Endothelial cell of umbilical vein (primary cell): ENCODE measurements at regions not wholly inside any gene's neighbourhood (a gene's known extent, or its start where the extent isn't known, plus 50 kb on each side); places are given as distances from the start of the nearest gene placed in this dataset.

ENCODE experiments used
- BruUV-seq: library from RNA; stranded (reverse); fragments of 400-500 nt; replicated peaks from 2 replicates; lab custom pipeline; 2021; lab: Mats Ljungman, UMichigan
- CTCF ChIA-PET: fragments of 300-600, 350-600 bp; sonication (Branson Sonifier 250); formaldehyde crosslinking; loops from one replicate; lab custom pipeline; 2021; ENCODE audit warnings: antibody characterized with exemption, inconsistent platforms; lab: Charles Lee
- POLR2A ChIA-PET: fragments of 300-600, 350-600 bp; sonication (Branson Sonifier 250); formaldehyde crosslinking; loops from one replicate; lab custom pipeline; 2021; ENCODE audit warnings: antibody characterized with exemption, inconsistent platforms; lab: Charles Lee
- DNase-seq: peaks from one replicate; pipeline ENCODE4 v3.0.0-alpha.2; 2011; ENCODE audit warnings: low read depth, low spot score
- FAIRE-seq: peaks from 2 replicates; lab custom pipeline; 2011; peaks lifted over from hg19 to GRCh38; lab: Jason Lieb, UNC
- H2AFZ ChIP-seq: 2 replicates; pipeline ENCODE4 v1.6.0; 2012; ENCODE audit warnings: low read depth, low read length, control low read depth, inconsistent platforms
- H3K27ac ChIP-seq: 2 replicates; pipeline ENCODE4 v1.5.1; 2011; ENCODE audit warnings: low read depth, mild to moderate bottlenecking, control low read depth, low read length, moderate library complexity; ENCODE audit not compliant: insufficient read depth
- H3K27me3 ChIP-seq, 2 experiments: 2 replicates each; pipeline versions ENCODE4 v1.6.0 to v1.6.1; 2011; ENCODE audit warnings: low read length in 2 of 2, mixed read lengths in 1 of 2; ENCODE audit not compliant: control insufficient read depth in 2 of 2, insufficient read depth in 2 of 2
- H3K36me3 ChIP-seq, 2 experiments: 2 replicates in 1 of 2; 3 replicates in 1 of 2; pipeline ENCODE4 v1.5.1; 2011; ENCODE audit warnings: low read length in 2 of 2, mild to moderate bottlenecking in 1 of 2, moderate library complexity in 1 of 2; ENCODE audit not compliant: control insufficient read depth in 2 of 2, insufficient read depth in 2 of 2; ENCODE audit errors: extremely low read depth in 1 of 2
- H3K4me1 ChIP-seq: 3 replicates; pipeline ENCODE4 v1.5.1; 2011; ENCODE audit warnings: mild to moderate bottlenecking, low read length; ENCODE audit not compliant: control insufficient read depth, insufficient read depth; ENCODE audit errors: extremely low read depth
- H3K4me2 ChIP-seq: 2 replicates; pipeline ENCODE4 v1.6.1; 2011; ENCODE audit warnings: low read length, control low read depth, mixed read lengths; ENCODE audit not compliant: insufficient read depth
- H3K4me3 ChIP-seq, 3 experiments: fragments of 200-600 bp in 1 of 3; sonication (generic), shearing (Covaris generic) in 1 of 3; replicated peaks in 1 of 3; 2 replicates each; pipeline ENCODE4 v1.5.1; 2011 to 2016; ENCODE audit warnings: control low read depth in 3 of 3, low read length in 3 of 3, mild to moderate bottlenecking in 2 of 3, inconsistent platforms in 1 of 3, low read depth in 1 of 3, moderate library complexity in 1 of 3; ENCODE audit not compliant: insufficient read depth in 1 of 3
- H3K79me2 ChIP-seq: 2 replicates; pipeline ENCODE4 v1.6.0; 2012; ENCODE audit warnings: low read length, inconsistent platforms; ENCODE audit not compliant: control insufficient read depth, insufficient read depth
- H3K9ac ChIP-seq: replicated peaks from 2 replicates; pipeline ENCODE3; 2011; ENCODE audit warnings: low read length, control low read depth; ENCODE audit not compliant: insufficient read depth; ENCODE audit errors: extremely low read depth
- H3K9me1 ChIP-seq: replicated peaks from 3 replicates; pipeline ENCODE4 v1.6.0; 2011; ENCODE audit warnings: mild to moderate bottlenecking, low read length; ENCODE audit not compliant: control insufficient read depth, insufficient read depth; ENCODE audit errors: extremely low read depth
- H3K9me3 ChIP-seq: replicated peaks from 2 replicates; pipeline ENCODE4 v1.5.1; 2012; ENCODE audit warnings: low read length, inconsistent platforms; ENCODE audit not compliant: control insufficient read depth, insufficient read depth
- H4K20me1 ChIP-seq: replicated peaks from 2 replicates; pipeline ENCODE3; 2011; ENCODE audit warnings: mild to moderate bottlenecking, low read length; ENCODE audit not compliant: control insufficient read depth, insufficient read depth; ENCODE audit errors: extremely low read depth
- EZH2 ChIP-seq: IDR thresholded peaks from 2 replicates; pipeline ENCODE4 v1.6.1; 2012; ENCODE audit warnings: borderline replicate concordance, low read depth, mild to moderate bottlenecking, moderate library complexity, low read length, inconsistent platforms; ENCODE audit not compliant: severe bottlenecking
- FOS ChIP-seq: IDR thresholded peaks from 2 replicates; pipeline ENCODE4 v1.6.1; 2011; ENCODE audit warnings: mild to moderate bottlenecking, low read length, moderate library complexity, borderline replicate concordance; ENCODE audit not compliant: insufficient read depth
- GATA2 ChIP-seq: IDR thresholded peaks from 2 replicates; pipeline ENCODE4 v1.7.0; 2011; ENCODE audit warnings: low read depth, mild to moderate bottlenecking, moderate library complexity, mixed read lengths, low read length; ENCODE audit not compliant: insufficient read length, insufficient read depth
- JUN ChIP-seq: IDR thresholded peaks from 2 replicates; pipeline ENCODE4 v1.6.1; 2011; ENCODE audit warnings: borderline replicate concordance, low read depth; ENCODE audit not compliant: insufficient read length, insufficient read depth
- MYC ChIP-seq: IDR thresholded peaks from one replicate; pipeline ENCODE4 v1.6.1; 2011; ENCODE audit warnings: mild to moderate bottlenecking, low read depth, low read length
- POLR2A ChIP-seq: IDR thresholded peaks from 2 replicates; pipeline ENCODE4 v1.6.1; 2012; ENCODE audit warnings: low read depth, mild to moderate bottlenecking, control low read depth, low read length
- POLR2AphosphoS5 ChIP-seq: IDR thresholded peaks from 2 replicates; pipeline ENCODE4 v1.6.1; 2012; ENCODE audit warnings: low read depth, mild to moderate bottlenecking, control low read depth, low read length, moderate library complexity; ENCODE audit not compliant: insufficient read depth
- dilution Hi-C: fragments of 300-500 bp; cut with MboI; formaldehyde crosslinking; loops from one replicate; pipeline ENCODE4 v1.15.0; 2019; ENCODE audit warnings: low sequenced_read_pairs; ENCODE audit not compliant: extremely low pct_ligation_motif_present
- intact Hi-C: fragments of 100-400 bp; cut with micrococcal nuclease; formaldehyde crosslinking; loops from one replicate; pipeline ENCODE4 v1.10.0; 2022
- TF ChIP-seq, protein P1 (sequence below): IDR thresholded peaks from 2 replicates; pipeline ENCODE4 v1.6.1; 2011; ENCODE audit not compliant: insufficient read depth, insufficient read length
- TF ChIP-seq, protein P2 (sequence below), 2 donors: IDR thresholded peaks; 1 replicate in 1 of 2; 2 replicates in 1 of 2; pipeline ENCODE4 v1.5.1; 2011; ENCODE audit warnings: low read length in 2 of 2, mild to moderate bottlenecking in 2 of 2, moderate library complexity in 2 of 2, control low read depth in 1 of 2, inconsistent platforms in 1 of 2, low read depth in 1 of 2; ENCODE audit not compliant: insufficient read depth in 1 of 2; ENCODE audit errors: extremely low read depth in 1 of 2

DNA sequence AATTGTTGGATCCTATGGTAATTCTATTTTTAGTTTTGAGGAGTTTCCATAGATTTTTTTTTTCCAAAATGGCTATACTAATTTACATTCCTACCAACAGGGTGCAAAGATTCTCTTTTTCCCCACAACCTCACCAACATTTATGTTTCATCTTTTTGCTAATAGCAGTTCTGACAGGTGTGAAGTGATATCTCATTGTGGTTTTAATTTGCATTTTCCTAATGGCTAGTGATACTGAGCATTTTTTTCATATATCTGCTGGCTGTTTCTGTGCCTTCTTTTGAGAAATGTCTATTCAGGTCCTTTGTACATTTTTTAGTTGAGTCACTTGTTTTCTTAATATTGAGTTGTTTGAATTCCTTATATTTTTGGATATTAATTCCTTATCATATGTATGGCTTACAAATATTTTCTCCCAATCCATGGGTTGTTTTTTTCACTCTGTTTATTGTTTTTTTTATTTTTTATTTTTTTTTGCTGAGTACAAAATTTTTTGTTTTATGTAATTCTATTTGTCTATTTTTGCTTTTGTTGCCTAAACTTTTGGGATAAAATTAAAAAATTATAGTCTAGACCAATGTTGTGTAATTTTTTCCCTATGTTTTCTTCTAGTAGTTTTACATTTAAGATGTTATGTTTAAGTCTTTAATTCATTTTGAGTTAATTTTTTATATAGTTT, 205.9 kb upstream of the ADCY1 start:
- intact Hi-C loops = no loop called here
- Histone ChIP-seq H4K20me1 (no peaks in the 10 kb centered on the region), H3K27me3 (no peaks in the 10 kb centered on the region), H3K9ac (no peak overlapping the region), H2AFZ (no peak overlapping the region), H3K9me3 (no peaks in the 10 kb centered on the region), H3K27ac (no peak overlapping the region), H3K4me3 (no peak overlapping the region), H3K79me2 (no peaks in the 10 kb centered on the region), H3K4me1 (no peaks in the 10 kb centered on the region), H3K36me3 (no peaks in the 10 kb centered on the region), H3K4me2 (no peak overlapping the region), H3K9me1 (no peaks in the 10 kb centered on the region)
- ChIA-PET POLR2A (no interaction called here), CTCF (no interaction called here)
- FAIRE-seq (no peak), DNase-seq (no peak)
- dilution Hi-C loops = no loop called here
- no TSS peak for BruUV-seq
- TF ChIP-seq FOS (no peak), POLR2AphosphoS5 (no peak), MYC (no peak)
- TF ChIP-seq, protein P1, sequence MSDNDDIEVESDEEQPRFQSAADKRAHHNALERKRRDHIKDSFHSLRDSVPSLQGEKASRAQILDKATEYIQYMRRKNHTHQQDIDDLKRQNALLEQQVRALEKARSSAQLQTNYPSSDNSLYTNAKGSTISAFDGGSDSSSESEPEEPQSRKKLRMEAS = no peak

DNA sequence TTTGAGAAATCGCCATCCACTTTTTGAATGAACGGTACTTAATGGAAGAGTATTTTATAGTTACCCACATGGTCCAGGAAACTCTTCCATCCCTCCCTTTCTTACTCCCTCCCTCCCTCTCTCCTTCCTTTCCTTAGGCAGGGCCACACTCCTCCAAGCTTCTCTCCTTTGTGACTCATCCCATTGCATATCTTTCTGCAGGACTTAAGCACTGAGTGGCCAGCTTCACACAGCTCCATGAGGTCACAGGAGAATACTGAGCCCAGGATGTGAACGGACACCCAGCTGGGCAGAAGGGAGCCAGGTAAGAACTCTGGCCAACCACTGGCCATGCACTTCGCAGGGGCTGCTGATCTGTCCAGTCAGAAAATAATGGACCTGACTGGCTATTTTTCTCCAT, 189.7 kb upstream of the ADCY1 start:
- BruUV-seq = no TSS peak
- dilution Hi-C loops = no loop called here
- Histone ChIP-seq H3K27ac (no peak overlapping the region), H4K20me1 (no peaks in the 10 kb centered on the region), H3K4me2 (no peak overlapping the region), H3K9me1 (no peaks in the 10 kb centered on the region), H3K36me3 (no peaks in the 10 kb centered on the region), H3K9me3 (no peaks in the 10 kb centered on the region), H2AFZ (no peak overlapping the region), H3K79me2 (no peaks in the 10 kb centered on the region), H3K4me1 (no peaks in the 10 kb centered on the region), H3K27me3 (no peaks in the 10 kb centered on the region), H3K4me3 (no peak overlapping the region), H3K9ac (no peak overlapping the region)
- TF ChIP-seq EZH2 = no peak
- TF ChIP-seq JUN = no peak
- TF ChIP-seq, protein P1 = no peak
- TF ChIP-seq GATA2 = no peak
- TF ChIP-seq POLR2AphosphoS5 = no peak
- TF ChIP-seq POLR2A = no peak
- TF ChIP-seq FOS = no peak
- TF ChIP-seq, protein P2, sequence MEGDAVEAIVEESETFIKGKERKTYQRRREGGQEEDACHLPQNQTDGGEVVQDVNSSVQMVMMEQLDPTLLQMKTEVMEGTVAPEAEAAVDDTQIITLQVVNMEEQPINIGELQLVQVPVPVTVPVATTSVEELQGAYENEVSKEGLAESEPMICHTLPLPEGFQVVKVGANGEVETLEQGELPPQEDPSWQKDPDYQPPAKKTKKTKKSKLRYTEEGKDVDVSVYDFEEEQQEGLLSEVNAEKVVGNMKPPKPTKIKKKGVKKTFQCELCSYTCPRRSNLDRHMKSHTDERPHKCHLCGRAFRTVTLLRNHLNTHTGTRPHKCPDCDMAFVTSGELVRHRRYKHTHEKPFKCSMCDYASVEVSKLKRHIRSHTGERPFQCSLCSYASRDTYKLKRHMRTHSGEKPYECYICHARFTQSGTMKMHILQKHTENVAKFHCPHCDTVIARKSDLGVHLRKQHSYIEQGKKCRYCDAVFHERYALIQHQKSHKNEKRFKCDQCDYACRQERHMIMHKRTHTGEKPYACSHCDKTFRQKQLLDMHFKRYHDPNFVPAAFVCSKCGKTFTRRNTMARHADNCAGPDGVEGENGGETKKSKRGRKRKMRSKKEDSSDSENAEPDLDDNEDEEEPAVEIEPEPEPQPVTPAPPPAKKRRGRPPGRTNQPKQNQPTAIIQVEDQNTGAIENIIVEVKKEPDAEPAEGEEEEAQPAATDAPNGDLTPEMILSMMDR (IDR thresholded peaks at IDR 0.05; ENCODE audit: extremely low read depth in 1 of 2, insufficient read depth in 1 of 2, low read depth in 1 of 2, low read length in 2 of 2) = no peak
- no peak for TF ChIP-seq MYC
- intact Hi-C loops = no loop called here
- POLR2A ChIA-PET = no interaction called here
- FAIRE-seq = no peak
- CTCF ChIA-PET = no interaction called here
- DNase-seq = no peak
